IPS-18c (cell line): ENCODE measurements at regions not wholly inside any gene's neighbourhood (a gene's known extent, or its start where the extent isn't known, plus 50 kb on each side); places are given as distances from the start of the nearest gene placed in this dataset.

Experiments used
- H3K4me3 ChIP-seq: 2 replicates; pipeline ENCODE4 v1.7.0; 2013; ENCODE audit warnings: low read depth, mild to moderate bottlenecking, low read length, moderate library complexity; ENCODE audit not compliant: insufficient read depth
- H3K9me3 ChIP-seq: one replicate; pipeline ENCODE4 v1.6.1; 2013; ENCODE audit warnings: mild to moderate bottlenecking, low read length, moderate library complexity; ENCODE audit not compliant: control insufficient read depth, insufficient read depth

DNA sequence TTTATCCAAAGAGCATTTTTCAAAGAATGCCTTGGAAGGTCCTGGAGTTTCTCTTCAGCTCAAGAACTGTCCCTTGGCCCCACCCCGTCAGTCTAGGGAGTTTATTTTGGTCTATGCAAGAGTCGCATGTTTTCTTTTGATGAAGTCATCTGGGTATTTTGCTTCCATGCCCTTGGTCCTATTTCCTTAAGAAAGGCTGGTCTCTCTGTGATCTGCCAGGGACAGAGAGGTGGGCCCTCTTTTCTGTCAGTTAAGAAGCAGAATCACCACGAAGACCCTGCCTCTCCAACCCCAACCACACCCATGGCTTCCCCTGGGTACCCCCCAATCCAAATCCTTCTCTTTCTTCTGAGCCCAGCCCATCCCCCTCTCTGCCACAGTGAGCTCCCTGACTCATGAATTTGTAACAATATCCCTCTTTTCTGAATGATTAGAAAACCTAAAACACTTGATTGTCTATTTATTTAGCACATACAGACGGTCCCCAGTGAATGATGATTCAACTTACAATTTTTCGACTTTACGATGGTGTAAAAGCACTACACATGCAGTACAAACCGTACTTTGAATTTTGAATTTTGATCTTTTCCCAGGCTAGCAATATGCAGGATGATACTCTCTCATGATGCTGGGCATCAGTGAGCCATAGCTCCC lies 163.5 kb upstream of the ADRA1B start:
- no peak overlapping the region for H3K4me3 ChIP-seq
- H3K9me3 ChIP-seq, result no peaks in the 10 kb centered on the region

DNA sequence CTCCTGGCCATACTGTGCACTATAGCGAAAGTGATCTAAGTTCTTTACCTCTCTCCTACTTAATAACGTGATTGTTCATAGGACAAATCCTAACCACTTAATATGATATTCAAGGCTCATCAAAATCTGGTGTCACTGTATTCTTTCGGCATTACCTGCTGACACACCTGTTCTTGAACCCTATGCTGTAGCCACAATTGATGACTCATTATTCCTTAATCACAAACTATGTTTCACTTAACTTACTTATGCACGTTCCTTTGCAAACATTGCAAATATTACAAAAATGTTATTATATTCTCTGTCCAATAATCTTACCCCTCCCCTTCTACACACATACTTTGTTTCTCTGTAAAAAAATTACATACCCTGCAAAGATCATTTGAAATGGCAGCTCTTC lies 158.1 kb upstream of the ADRA1B start:
- H3K9me3 ChIP-seq, result no peaks in the 10 kb centered on the region
- no peak overlapping the region for H3K4me3 ChIP-seq

DNA sequence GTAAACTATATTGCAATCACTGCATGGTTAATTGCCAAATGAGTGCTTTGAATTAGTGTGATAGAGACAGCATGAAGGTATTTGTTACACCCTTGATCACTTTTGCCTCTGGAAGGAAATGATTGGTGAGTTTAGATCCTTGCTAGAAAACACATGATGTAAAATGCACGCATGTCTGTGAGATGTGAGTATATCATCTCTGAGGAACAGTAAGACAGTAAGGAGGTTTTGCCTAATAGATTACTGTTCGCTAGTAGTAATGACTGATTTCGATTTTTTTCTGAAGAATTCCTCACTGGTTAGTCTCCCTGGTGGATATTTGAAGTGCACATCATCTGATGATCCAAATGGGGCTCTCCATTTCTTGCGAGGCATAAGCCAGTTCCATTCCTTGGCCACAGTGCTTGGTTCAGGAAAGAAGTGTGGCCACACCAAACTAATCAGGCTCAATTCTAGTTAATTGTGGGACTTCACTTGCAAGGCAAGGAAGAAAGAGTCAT lies 156.4 kb upstream of the ADRA1B start:
- no peaks in the 10 kb centered on the region for H3K9me3 ChIP-seq
- no peak overlapping the region for H3K4me3 ChIP-seq

DNA sequence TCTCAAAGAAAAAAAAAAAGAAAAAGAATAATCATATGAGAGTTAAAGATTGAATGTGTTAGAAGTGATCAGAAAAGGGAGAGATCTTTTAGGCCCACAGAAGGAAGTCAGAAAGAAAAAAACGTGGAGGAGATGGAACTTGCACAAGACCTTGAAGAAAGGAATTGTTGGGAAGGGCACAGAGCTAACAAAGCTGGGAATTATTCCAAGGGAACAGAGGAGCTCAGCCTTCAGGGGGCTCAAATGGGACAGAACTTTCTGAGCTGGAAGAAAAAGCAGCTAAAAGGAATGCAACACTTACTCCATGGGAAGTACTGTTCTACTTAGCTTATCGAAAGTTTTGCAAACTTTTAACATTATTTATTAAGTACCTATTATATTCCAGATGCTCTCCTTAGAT lies 153.4 kb upstream of the ADRA1B start:
- Histone ChIP-seq H3K4me3 (no peak overlapping the region), H3K9me3 (no peaks in the 10 kb centered on the region)

DNA sequence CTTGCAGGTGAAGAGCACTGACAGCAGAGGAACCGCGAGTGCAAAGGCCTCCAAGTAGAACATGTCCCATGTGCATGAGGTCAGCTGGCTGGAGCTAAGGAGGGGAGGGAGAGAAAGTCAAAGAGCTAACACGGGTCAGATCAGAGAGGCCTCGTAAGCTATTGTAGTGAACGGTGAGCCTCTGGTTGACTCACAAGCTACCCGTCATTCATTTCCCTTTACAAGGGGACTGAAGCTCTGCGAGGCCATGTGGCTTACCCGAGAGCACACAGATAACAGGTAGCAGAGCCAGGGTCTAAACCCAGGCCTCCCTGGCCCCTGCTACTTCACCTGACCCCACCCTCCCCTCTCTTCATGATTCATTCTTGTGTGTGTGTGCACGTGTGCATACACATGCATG lies 152.7 kb upstream of the ADRA1B start:
- H3K9me3 ChIP-seq, result no peaks in the 10 kb centered on the region
- no peak overlapping the region for H3K4me3 ChIP-seq

DNA sequence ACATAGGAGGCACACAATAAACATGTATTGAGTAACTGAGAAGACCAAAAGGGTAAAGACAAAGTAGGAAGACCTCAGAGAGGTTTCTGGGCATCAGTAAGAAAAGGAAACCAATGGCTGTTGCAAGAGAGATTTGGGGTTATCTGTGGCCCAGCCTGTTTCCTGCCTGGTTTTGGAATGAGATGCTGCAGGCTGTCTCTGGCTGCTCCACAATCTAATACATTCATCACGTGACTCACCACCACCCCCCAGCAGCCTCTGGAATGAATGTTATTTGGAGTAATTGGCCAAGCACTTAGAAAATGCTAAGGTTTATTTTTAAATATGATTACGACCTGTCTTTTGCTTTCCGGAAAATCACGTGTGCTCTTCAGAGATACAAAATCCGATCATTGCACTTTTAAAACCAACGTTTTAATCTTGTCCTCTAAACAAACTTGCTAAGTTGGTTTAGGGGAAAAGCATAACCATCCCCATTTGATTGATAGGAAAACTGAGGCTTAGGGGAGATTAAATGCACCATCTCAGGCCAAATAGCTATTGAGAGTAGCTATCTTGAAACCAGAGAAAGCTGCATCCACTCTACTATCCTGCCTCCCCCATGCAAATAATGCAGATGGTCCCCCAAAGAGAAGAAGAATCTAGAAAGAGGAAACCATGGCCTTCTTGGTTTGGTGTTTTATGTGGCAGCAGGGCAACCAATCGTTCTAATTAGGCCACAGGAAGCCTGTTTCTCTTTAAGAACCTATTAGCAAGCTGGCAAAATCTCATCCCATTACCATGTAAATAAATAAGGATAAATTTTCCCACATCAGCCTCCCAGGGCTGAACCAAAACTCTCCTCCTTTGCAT lies 151.8 kb upstream of the ADRA1B start:
- Histone ChIP-seq H3K9me3 (no peaks in the 10 kb centered on the region), H3K4me3 (no peak overlapping the region)

DNA sequence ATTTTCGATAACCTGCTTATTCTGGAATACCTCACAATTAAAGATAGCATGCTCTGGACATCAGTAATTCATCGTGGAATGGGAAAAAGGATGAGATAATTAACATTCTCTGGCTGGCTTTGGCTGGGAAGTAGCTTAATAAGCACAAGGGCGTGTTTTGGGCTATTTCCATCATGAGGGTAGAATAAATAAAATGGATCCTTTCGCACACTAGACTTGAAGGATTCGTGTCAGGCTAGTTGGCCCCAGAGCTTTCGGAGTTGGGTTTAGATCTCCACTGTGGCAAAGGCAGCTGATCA lies 151.2 kb upstream of the ADRA1B start:
- Histone ChIP-seq H3K4me3 (no peak overlapping the region), H3K9me3 (no peaks in the 10 kb centered on the region)

DNA sequence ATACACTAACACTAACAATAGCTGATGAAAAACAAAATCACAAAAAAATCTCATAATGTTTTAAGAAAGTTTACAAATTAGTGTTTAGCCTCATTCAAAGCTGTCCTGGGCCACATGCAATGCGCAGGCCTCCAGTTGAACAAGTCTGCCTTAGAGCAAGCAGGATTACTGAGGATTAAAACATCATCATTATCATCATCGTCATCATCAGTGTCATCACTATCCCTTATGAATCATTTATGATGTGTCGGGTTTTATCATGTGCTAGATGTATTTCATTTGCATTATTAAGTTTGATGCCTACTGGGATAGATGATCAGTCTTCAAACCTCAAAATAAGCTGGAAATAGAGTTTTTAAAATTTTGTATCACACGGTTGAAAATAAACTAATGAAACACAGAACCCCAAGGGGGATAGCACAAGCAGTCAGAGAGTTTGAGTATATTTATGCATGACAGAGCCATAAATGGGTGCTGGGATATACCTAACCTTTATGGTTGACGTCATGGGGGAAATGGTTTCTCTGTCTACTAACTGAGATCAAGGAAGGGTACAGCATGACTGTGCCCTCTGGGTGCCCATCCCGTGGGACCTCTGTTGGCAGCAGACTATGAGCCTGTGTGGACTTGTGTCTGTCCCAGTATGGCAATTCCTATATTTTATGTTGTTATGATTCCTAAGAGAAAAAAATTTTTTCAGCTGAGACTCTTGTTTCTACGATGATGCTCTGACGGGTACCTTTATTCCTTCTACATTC lies 150.3 kb upstream of the ADRA1B start:
- Histone ChIP-seq H3K9me3 (no peaks in the 10 kb centered on the region), H3K4me3 (no peak overlapping the region)

DNA sequence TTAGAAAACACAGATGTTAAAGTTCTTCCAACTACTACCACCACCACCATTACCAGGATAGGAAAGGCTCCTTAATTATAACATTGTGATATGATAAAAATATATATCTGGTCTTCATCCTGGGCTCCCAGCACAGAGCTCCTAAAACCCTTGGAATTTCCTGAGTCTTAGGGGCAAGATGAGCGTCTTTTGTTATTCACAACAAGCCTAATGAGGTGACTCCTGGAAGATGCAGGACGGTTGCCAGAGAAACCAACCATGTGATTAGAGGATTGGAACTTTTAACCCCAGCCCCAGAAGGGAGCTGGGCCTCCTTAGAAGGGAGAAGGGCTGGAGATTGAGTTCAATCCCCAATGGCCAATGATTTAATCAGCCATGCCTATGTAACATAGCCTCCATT lies 148.0 kb upstream of the ADRA1B start:
- no peak overlapping the region for H3K4me3 ChIP-seq
- no peaks in the 10 kb centered on the region for H3K9me3 ChIP-seq

DNA sequence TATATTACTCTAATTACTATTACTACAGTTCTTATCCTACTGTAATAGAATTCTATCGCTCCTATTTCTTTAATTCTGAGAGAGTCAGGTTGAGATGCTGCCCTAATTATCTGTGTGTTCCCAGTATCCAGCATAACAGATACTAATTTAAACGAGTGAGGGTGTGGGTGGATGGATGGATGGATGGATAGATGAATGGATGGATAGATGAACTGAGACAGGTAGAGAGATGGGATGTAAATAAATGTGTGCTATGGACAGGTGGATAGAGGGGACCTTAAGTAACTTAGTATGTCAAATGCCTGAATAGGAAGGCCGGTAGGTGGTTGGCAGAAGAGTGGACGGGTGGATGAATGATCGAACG lies 143.6 kb upstream of the ADRA1B start:
- Histone ChIP-seq H3K9me3 (no peaks in the 10 kb centered on the region), H3K4me3 (peak overlapping the region; percentile 47)

DNA sequence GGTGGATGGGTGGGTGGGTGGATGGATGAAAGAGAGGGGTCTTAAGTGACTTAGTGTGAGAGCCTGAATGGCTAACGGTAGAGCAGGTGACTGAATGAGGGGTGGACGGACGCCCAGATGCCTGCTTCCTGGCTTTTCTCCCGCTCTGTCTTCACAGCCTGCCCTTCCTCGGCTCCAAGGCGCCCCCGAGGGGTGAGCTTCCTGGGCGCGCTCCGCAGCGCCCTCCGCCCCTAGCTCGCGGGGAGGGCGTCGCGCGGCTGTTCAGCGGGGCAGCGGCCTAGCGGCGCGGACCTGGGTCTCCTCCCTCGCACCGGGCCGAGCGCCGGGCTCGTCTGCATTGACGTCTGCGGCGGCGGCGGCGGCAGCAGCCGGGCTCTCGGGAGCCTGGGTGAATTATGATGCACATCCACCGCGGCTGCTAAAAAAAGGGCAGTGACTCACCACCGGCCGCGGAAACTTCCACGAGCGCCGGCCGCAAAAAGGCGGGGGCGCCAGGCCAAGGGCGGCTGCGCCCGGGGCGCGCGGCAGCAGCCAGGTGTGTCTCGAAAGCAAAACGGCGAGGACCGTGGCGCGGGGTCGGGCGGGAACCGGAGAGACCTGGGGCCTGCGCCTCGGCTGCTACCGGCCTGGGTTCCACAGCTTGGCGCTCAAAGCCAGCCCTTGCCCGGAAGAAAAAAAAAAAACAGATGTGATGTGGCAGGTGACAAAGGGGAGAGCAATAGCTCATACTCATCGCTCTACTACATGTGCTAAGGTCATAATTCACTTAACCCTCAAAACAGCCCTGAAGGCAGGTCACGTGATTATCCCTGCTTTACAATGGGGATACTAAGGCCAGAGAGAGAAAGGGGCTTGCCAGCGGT lies 143.0 kb upstream of the ADRA1B start:
- Histone ChIP-seq H3K9me3 (no peaks in the 10 kb centered on the region), H3K4me3 (peak overlapping the region; percentile 47)

DNA sequence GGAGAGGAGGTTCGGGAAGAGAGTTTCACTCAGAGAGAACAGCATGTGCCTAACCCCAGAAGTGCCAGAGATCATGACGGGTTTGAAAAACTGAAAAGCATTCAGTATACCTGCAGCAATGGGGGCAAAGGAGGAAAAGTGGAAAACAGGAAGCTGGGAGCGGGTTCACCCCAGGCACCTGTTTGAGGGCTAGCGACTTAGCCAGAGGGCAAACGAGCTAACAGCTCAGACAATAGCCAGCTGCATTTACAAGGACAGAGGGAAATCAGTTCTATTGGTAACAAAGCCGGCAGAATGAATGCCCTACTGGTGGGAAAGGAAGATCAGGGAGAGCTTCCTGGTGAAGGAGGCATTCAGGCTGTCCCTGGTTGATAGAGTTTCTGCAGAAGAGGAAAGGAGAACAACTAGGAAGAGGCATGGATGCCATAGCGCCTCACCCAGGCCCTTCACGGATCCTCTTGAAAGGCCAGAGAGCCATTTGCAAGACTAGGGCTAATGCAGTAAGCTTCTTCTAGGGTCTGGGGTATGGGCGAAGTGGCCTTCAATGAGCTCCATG lies 141.7 kb upstream of the ADRA1B start:
- Histone ChIP-seq H3K9me3 (no peaks in the 10 kb centered on the region), H3K4me3 (no peak overlapping the region)

DNA sequence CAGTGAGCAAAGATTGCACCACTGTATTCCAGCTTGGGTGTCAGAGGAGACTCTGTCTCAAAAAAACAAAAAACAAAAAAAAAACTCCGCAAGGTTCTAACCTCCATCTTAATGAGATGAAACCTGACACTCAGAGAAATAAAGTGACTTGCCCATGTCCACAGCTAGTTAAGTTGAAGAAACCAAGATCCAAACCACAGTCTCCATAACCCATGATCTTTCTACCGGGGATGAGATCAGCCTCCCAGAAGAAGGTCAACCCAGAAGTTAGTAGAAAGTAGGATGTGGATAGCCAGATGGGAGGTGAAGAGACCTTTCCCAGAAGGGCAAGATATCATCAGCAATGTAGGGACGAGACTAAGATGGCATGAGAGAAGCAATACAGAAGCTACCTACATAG lies 140.4 kb upstream of the ADRA1B start:
- H3K9me3 ChIP-seq, result no peaks in the 10 kb centered on the region

DNA sequence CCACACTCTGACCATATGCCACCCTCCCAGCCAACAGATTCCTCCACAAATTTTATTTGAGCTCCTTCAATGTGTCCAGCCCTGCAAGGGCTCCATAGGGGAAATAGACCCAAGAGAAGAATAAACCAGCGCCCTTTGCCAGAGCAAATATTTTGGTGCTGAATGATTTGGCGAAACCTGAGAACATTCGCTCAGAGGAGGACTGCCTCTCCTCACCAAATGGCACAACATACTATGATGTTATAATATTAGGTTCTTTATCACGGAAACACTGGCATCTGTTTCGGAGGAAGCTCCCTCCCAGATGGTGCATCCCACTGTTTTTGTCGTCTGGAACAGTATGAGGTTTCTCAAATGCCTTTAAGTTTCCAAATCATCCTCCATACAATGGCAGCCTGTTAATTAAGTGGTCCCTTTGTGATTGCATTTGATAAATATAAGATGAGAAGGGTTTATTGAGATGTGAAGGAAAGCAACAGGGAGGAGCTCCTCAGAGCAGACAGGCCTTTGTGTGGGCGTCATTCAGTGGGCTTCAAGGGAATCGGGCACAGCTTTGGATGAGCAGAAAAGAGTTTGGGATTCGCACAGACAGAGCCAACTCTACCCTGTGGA lies 139.1 kb upstream of the ADRA1B start:
- Histone ChIP-seq H3K9me3 (no peaks in the 10 kb centered on the region), H3K4me3 (no peak overlapping the region)

More for the DNA sequence above, 140.4 kb upstream of the ADRA1B start:
- H3K4me3 ChIP-seq, result no peak overlapping the region

DNA sequence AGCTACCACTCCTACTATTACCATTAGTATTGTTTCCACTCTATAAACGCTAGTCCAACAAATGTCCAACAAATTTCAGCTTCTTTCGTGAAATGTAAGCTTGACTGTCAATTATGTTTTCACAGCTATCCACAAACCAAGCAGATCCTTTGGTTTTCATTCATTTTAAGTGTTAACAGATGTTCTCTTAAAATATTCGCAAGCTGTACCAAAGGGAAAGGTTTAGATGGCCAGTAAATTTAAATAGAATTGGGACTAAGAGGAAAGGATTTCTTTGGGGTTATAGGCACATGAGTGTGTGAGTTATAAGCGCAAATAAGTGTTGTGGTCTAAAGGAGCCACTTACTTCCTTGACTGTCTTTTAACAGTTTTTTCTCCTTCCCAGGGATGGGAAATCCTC lies 136.8 kb upstream of the ADRA1B start:
- no peak overlapping the region for H3K4me3 ChIP-seq
- no peaks in the 10 kb centered on the region for H3K9me3 ChIP-seq

DNA sequence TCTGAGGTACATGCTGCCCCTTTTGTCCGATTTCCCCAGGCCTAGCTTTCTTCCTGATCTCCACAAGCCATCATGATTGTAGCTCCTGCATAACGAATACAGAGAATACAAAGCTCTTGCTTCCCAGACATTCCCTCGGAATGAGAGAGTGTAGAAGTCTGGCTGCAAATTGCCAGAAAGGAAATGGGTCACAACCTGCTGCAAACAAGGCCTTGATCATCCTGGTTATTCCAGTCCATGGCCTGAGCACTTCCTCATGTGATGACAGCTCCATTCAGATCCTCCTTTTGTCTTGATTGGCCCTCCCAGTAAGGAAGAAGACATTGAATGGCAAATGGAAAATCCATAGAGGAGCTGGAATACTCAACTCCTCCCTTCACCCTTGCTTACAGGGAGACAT lies 136.0 kb upstream of the ADRA1B start:
- Histone ChIP-seq H3K9me3 (no peaks in the 10 kb centered on the region), H3K4me3 (no peak overlapping the region)
